ENCODE measurements at regions not wholly inside any gene's neighbourhood (a gene's known extent, or its start where the extent isn't known, plus 50 kb on each side); places are given as distances from the start of the nearest gene placed in this dataset.

DNA sequence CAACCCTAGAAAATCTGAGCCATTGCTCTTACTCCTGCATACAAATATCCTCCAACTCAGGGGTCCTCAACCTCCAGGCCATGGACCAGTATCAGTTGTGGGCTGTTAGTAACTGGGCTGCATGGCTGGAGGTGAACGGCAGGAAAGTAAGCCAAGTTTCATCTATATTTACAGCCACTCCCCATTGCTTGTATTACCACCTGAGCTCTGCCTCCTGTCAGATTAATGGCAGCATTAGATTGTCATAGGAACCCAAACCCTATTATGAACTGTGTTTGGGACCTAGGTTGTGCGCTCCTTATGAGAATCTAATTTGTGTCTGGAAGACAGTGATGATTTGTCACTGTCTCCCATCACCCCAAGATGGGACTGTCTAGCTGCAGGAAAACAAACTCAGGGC is 246.5 kb upstream of the CDIN1 start:
- CTCF ChIA-PET: no interaction called here
- no peak for TF ChIP-seq EZH2 (IDR thresholded peaks at IDR 0.05; ENCODE audit: low read depth)
- TF ChIP-seq, protein P1, sequence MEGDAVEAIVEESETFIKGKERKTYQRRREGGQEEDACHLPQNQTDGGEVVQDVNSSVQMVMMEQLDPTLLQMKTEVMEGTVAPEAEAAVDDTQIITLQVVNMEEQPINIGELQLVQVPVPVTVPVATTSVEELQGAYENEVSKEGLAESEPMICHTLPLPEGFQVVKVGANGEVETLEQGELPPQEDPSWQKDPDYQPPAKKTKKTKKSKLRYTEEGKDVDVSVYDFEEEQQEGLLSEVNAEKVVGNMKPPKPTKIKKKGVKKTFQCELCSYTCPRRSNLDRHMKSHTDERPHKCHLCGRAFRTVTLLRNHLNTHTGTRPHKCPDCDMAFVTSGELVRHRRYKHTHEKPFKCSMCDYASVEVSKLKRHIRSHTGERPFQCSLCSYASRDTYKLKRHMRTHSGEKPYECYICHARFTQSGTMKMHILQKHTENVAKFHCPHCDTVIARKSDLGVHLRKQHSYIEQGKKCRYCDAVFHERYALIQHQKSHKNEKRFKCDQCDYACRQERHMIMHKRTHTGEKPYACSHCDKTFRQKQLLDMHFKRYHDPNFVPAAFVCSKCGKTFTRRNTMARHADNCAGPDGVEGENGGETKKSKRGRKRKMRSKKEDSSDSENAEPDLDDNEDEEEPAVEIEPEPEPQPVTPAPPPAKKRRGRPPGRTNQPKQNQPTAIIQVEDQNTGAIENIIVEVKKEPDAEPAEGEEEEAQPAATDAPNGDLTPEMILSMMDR (conservative IDR thresholded peaks at IDR 0.05): no peak
- POLR2A ChIA-PET (ENCODE audit: unreplicated experiment): no interaction called here
- H4K20me1 ChIP-seq (ENCODE audit: insufficient read depth): no peaks in the 10 kb centered on the region
- intact Hi-C loops (cut with micrococcal nuclease; ENCODE audit: unreplicated experiment): no loop called here
- H3K27ac ChIP-seq: no peak overlapping the region
- no peaks in the 10 kb centered on the region for H3K9me3 ChIP-seq (ENCODE audit: insufficient read depth, low read depth)
- H3K27me3 ChIP-seq (ENCODE audit: insufficient read depth, low read depth): no peaks in the 10 kb centered on the region
- H3K4me3 ChIP-seq: no peak overlapping the region
- no TSS peak for BruUV-seq (replicated peaks)
- no peaks in the 10 kb centered on the region for H3K9me2 ChIP-seq (ENCODE audit: insufficient read depth)
- H3K36me3 ChIP-seq (ENCODE audit: low read depth): no peaks in the 10 kb centered on the region
- no peaks in the 10 kb centered on the region for H3K79me2 ChIP-seq (ENCODE audit: low read depth)
- H2AFZ ChIP-seq: no peak overlapping the region
- no peaks in the 10 kb centered on the region for H3F3A ChIP-seq (ENCODE audit: insufficient read depth, low read depth)
- H3K4me1 ChIP-seq (replicated peaks; ENCODE audit: insufficient read depth): no peaks in the 10 kb centered on the region
- DNase-seq: no peak
- no peak overlapping the region for H3K4me2 ChIP-seq

DNA sequence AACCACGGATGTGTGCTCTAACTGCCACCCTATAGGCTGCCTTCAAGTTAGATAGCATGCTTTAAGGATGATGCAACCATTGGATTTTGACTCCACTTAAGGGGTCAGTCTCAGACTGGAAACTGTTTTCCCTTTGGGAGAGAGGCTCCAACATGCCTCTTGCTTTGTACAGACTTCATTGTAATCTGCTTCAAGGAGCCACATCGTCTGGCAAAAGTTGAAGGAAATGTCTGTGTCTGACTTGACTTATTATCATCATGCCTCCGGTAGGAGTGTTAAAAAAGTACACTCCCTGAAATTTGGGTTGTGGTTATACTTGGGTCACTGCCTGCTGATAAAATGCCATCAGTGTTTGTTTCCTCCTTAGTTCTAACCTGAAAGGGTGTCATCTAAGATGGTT is 245.4 kb upstream of the CDIN1 start:
- intact Hi-C loops (cut with micrococcal nuclease; ENCODE audit: unreplicated experiment): no loop called here
- Histone ChIP-seq H3K27me3 (ENCODE audit: insufficient read depth, low read depth) (no peaks in the 10 kb centered on the region), H3K4me2 (no peak overlapping the region), H3K27ac (no peak overlapping the region), H3K9me2 (ENCODE audit: insufficient read depth) (no peaks in the 10 kb centered on the region), H3F3A (ENCODE audit: insufficient read depth, low read depth) (no peaks in the 10 kb centered on the region), H4K20me1 (ENCODE audit: insufficient read depth) (no peaks in the 10 kb centered on the region), H3K4me3 (no peak overlapping the region), H3K4me1 (replicated peaks; ENCODE audit: insufficient read depth) (no peaks in the 10 kb centered on the region), H3K9me3 (ENCODE audit: insufficient read depth, low read depth) (no peaks in the 10 kb centered on the region), H2AFZ (peak overlapping the region; percentile 39; the same call in 1 of the 2 replicates), H3K36me3 (ENCODE audit: low read depth) (no peaks in the 10 kb centered on the region), H3K79me2 (ENCODE audit: low read depth) (no peaks in the 10 kb centered on the region)
- CTCF ChIA-PET: no interaction called here
- POLR2A ChIA-PET (ENCODE audit: unreplicated experiment): no interaction called here
- peak in 1 of 2 experiments; percentile 8 for DNase-seq
- BruUV-seq (replicated peaks): no TSS peak
- TF ChIP-seq EZH2 (IDR thresholded peaks at IDR 0.05; ENCODE audit: low read depth): no peak
- TF ChIP-seq, protein P1 (conservative IDR thresholded peaks at IDR 0.05): no peak

GRCh38 chr15:36335224-36335623 is 244.2 kb upstream of the CDIN1 start:
- H3K27ac ChIP-seq: no peak overlapping the region
- no peaks in the 10 kb centered on the region for H3K79me2 ChIP-seq (ENCODE audit: low read depth)
- no peaks in the 10 kb centered on the region for H3F3A ChIP-seq (ENCODE audit: insufficient read depth, low read depth)
- TF ChIP-seq, protein P1 (conservative IDR thresholded peaks at IDR 0.05): no peak
- TF ChIP-seq EZH2 (IDR thresholded peaks at IDR 0.05; ENCODE audit: low read depth): no peak
- no peaks in the 10 kb centered on the region for H3K9me2 ChIP-seq (ENCODE audit: insufficient read depth)
- no peaks in the 10 kb centered on the region for H4K20me1 ChIP-seq (ENCODE audit: insufficient read depth)
- H3K36me3 ChIP-seq (ENCODE audit: low read depth): no peaks in the 10 kb centered on the region
- no peak overlapping the region for H3K4me3 ChIP-seq
- ChIA-PET POLR2A (ENCODE audit: unreplicated experiment) (no interaction called here), CTCF (no interaction called here)
- DNase-seq: no peak
- no peak overlapping the region for H3K4me2 ChIP-seq
- intact Hi-C loops (cut with micrococcal nuclease; ENCODE audit: unreplicated experiment): no loop called here
- BruUV-seq (replicated peaks): no TSS peak
- no peak overlapping the region for H2AFZ ChIP-seq
- no peaks in the 10 kb centered on the region for H3K27me3 ChIP-seq (ENCODE audit: insufficient read depth, low read depth)
- no peaks in the 10 kb centered on the region for H3K9me3 ChIP-seq (ENCODE audit: insufficient read depth, low read depth)
- H3K4me1 ChIP-seq (replicated peaks; ENCODE audit: insufficient read depth): no peaks in the 10 kb centered on the region

All from PC-9 (cell line).